ENCODE measurements at regions not wholly inside any gene's neighbourhood (a gene's known extent, or its start where the extent isn't known, plus 50 kb on each side); places are given as distances from the start of the nearest gene placed in this dataset.

GRCh38 chr3:79960594-79960993, 192.8 kb upstream of the ROBO1 start:
- TF ChIP-seq CTCF (IDR thresholded peaks at IDR 0.05) (no peak), POLR2A (IDR thresholded peaks at IDR 0.05) (no peak)

All from Peyer's patch (tissue), 4 donors.